Neural cell (in vitro differentiated cells): ENCODE measurements at regions not wholly inside any gene's neighbourhood (a gene's known extent, or its start where the extent isn't known, plus 50 kb on each side); places are given as distances from the start of the nearest gene placed in this dataset.

Source experiments
- H2AFZ ChIP-seq: fragments of 200-600, 300-800 bp; sonication (generic), shearing (Covaris generic); 2 replicates; pipeline ENCODE4 v1.6.0; 2014; ENCODE audit warnings: low read depth, mild to moderate bottlenecking, antibody characterized with exemption, low read length, moderate library complexity
- H3F3A ChIP-seq: fragments of 200-600 bp; shearing (Covaris generic); 2 replicates; pipeline ENCODE4 v1.6.1; 2016; ENCODE audit warnings: mild to moderate bottlenecking, moderate library complexity, mixed read lengths, antibody characterized with exemption, low read length; ENCODE audit not compliant: insufficient read depth, poor library complexity, severe bottlenecking
- H3K27ac ChIP-seq: fragments of 200-600, 300-800 bp; sonication (generic), shearing (Covaris generic); 2 replicates; pipeline ENCODE4 v1.5.1; 2014; ENCODE audit warnings: mild to moderate bottlenecking, low read length, moderate library complexity
- H3K27me3 ChIP-seq: fragments of 300-800, 200-600 bp; sonication (generic), shearing (Covaris generic); 2 replicates; pipeline ENCODE4 v1.6.0; 2014; ENCODE audit warnings: mild to moderate bottlenecking, low read depth, low read length, moderate library complexity; ENCODE audit not compliant: insufficient read depth
- H3K36me3 ChIP-seq: fragments of 300-800, 200-600 bp; sonication (generic), shearing (Covaris generic); 2 replicates; pipeline ENCODE4 v1.5.1; 2014; ENCODE audit warnings: mild to moderate bottlenecking, antibody characterized with exemption, low read length, moderate library complexity; ENCODE audit not compliant: insufficient read depth
- H3K4me2 ChIP-seq: fragments of 300-800, 200-600 bp; sonication (generic), shearing (Covaris generic); 2 replicates; pipeline ENCODE4 v1.6.0; 2014; ENCODE audit warnings: mild to moderate bottlenecking, low read length
- H3K4me3 ChIP-seq: fragments of 300-800, 200-600 bp; sonication (generic), shearing (Covaris generic); 2 replicates; pipeline ENCODE4 v1.5.1; 2014; ENCODE audit warnings: mild to moderate bottlenecking, low read length, moderate library complexity
- H3K79me2 ChIP-seq: fragments of 200-600 bp; shearing (Covaris generic); replicated peaks from 2 replicates; pipeline ENCODE4 v1.6.0; 2014; ENCODE audit warnings: mild to moderate bottlenecking, low read length, moderate library complexity; ENCODE audit not compliant: insufficient read depth
- H3K9ac ChIP-seq: fragments of 300-800, 200-600 bp; sonication (generic), shearing (Covaris generic); 2 replicates; pipeline ENCODE4 v1.6.1; 2016; ENCODE audit warnings: mild to moderate bottlenecking, low read length, mixed read lengths
- H3K9me2 ChIP-seq: fragments of 200-600 bp; shearing (Covaris generic); 2 replicates; pipeline ENCODE4 v1.6.1; 2016; ENCODE audit warnings: mild to moderate bottlenecking, low read length, mixed read lengths; ENCODE audit not compliant: insufficient read depth
- H3K9me3 ChIP-seq: fragments of 200-600, 300-800 bp; sonication (generic), shearing (Covaris generic); 2 replicates; pipeline ENCODE4 v1.6.1; 2016; ENCODE audit warnings: mild to moderate bottlenecking, mixed run types, low read length, moderate library complexity, mixed read lengths
- H4K20me1 ChIP-seq: fragments of 200-600 bp; shearing (Covaris generic); 2 replicates; pipeline ENCODE4 v1.6.1; 2016; ENCODE audit warnings: mild to moderate bottlenecking, mixed run types; ENCODE audit not compliant: insufficient read depth
- CTCF ChIP-seq: fragments of 450-650 bp; IDR thresholded peaks from 2 replicates; pipeline ENCODE4 v1.5.1; 2014; ENCODE audit warnings: antibody characterized with exemption, mild to moderate bottlenecking, moderate library complexity; ENCODE audit not compliant: poor library complexity, severe bottlenecking
- EP300 ChIP-seq: fragments of 450-650 bp; conservative IDR thresholded peaks from 2 replicates; pipeline ENCODE4 v1.6.1; 2014; ENCODE audit warnings: antibody characterized with exemption, mild to moderate bottlenecking, moderate library complexity; ENCODE audit not compliant: poor library complexity, severe bottlenecking
- EZH2 ChIP-seq: fragments of 200-600, 300-800 bp; shearing (Covaris generic), sonication (generic); IDR thresholded peaks from 2 replicates; pipeline ENCODE4 v1.6.1; 2014; ENCODE audit warnings: antibody characterized with exemption, low read length, borderline replicate concordance, mild to moderate bottlenecking; ENCODE audit not compliant: insufficient read depth, poor library complexity, severe bottlenecking
- MXI1 ChIP-seq: fragments of 450-650 bp; conservative IDR thresholded peaks from 2 replicates; pipeline ENCODE4 v1.6.1; 2014; ENCODE audit warnings: antibody characterized with exemption, mild to moderate bottlenecking; ENCODE audit not compliant: poor library complexity, severe bottlenecking
- POLR2AphosphoS5 ChIP-seq: IDR thresholded peaks from 2 replicates; pipeline ENCODE4 v1.6.1; 2012
- RAD21 ChIP-seq: fragments of 450-650 bp; conservative IDR thresholded peaks from 2 replicates; pipeline ENCODE4 v1.6.1; 2014; ENCODE audit warnings: antibody characterized with exemption, mild to moderate bottlenecking, moderate library complexity
- SMC3 ChIP-seq: fragments of 450-650 bp; conservative IDR thresholded peaks from 2 replicates; pipeline ENCODE4 v1.6.1; 2014; ENCODE audit warnings: antibody characterized with exemption, mild to moderate bottlenecking, moderate library complexity; ENCODE audit not compliant: poor library complexity
- TAF1 ChIP-seq: IDR thresholded peaks from 2 replicates; pipeline ENCODE4 v1.6.1; 2012; ENCODE audit warnings: low read depth
- TF ChIP-seq, protein P1 (sequence below): IDR thresholded peaks from 2 replicates; pipeline ENCODE4 v1.6.1; 2012; ENCODE audit warnings: borderline replicate concordance

GRCh38 chr13:64255988-64256387 lies 2840.3 kb upstream of the PCDH20 start:
- Histone ChIP-seq H2AFZ (no peak overlapping the region), H3K9me2 (no peaks in the 10 kb centered on the region), H3K36me3 (no peaks in the 10 kb centered on the region), H3K4me3 (no peak overlapping the region), H3K9me3 (no peaks in the 10 kb centered on the region), H3K4me2 (no peak overlapping the region), H3F3A (no peaks in the 10 kb centered on the region), H3K79me2 (no peaks in the 10 kb centered on the region), H3K9ac (no peak overlapping the region), H4K20me1 (no peaks in the 10 kb centered on the region), H3K27me3 (no peaks in the 10 kb centered on the region), H3K27ac (no peak overlapping the region)
- no peak for TF ChIP-seq RAD21
- TF ChIP-seq EP300, result no peak
- no peak for TF ChIP-seq MXI1
- TF ChIP-seq TAF1, result no peak
- TF ChIP-seq EZH2, result no peak
- TF ChIP-seq SMC3, result no peak
- no peak for TF ChIP-seq CTCF
- TF ChIP-seq, protein P1, sequence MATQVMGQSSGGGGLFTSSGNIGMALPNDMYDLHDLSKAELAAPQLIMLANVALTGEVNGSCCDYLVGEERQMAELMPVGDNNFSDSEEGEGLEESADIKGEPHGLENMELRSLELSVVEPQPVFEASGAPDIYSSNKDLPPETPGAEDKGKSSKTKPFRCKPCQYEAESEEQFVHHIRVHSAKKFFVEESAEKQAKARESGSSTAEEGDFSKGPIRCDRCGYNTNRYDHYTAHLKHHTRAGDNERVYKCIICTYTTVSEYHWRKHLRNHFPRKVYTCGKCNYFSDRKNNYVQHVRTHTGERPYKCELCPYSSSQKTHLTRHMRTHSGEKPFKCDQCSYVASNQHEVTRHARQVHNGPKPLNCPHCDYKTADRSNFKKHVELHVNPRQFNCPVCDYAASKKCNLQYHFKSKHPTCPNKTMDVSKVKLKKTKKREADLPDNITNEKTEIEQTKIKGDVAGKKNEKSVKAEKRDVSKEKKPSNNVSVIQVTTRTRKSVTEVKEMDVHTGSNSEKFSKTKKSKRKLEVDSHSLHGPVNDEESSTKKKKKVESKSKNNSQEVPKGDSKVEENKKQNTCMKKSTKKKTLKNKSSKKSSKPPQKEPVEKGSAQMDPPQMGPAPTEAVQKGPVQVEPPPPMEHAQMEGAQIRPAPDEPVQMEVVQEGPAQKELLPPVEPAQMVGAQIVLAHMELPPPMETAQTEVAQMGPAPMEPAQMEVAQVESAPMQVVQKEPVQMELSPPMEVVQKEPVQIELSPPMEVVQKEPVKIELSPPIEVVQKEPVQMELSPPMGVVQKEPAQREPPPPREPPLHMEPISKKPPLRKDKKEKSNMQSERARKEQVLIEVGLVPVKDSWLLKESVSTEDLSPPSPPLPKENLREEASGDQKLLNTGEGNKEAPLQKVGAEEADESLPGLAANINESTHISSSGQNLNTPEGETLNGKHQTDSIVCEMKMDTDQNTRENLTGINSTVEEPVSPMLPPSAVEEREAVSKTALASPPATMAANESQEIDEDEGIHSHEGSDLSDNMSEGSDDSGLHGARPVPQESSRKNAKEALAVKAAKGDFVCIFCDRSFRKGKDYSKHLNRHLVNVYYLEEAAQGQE, result no peak
- no peak for TF ChIP-seq POLR2AphosphoS5

DNA sequence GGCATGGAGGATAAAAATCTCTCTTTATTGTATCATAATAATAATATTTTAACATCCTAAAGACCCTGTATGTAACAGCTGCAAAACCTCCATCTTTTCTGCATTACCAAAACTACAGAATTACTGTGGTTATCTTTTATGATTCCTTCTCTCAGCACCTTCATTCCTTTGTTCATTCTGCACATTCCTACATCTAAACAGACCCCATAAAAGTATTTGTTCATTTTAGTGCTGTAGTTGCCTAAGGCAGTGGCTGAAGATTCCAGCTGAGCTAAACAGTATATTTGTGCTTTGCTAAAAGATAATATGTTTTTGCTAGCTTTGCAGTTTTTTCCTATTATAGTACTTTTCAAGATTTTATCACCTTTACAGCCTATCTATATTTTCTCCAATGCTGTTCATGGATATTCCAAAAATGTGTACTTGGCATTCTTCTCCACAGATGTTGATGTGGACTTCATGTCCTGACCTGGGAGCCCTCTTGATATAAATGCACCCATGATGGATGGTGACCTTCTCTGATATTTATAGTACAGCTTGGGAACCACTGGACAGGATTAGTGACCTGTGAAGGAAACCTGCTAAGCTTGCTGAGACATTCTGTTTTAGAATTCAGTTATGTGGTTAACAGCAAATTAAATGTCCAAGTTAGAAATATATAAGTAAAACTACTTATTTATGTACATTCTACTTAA lies 2832.9 kb upstream of the PCDH20 start:
- Histone ChIP-seq H4K20me1 (no peaks in the 10 kb centered on the region), H3K27me3 (no peaks in the 10 kb centered on the region), H3K9ac (no peak overlapping the region), H3K4me2 (no peak overlapping the region), H3K4me3 (no peak overlapping the region), H3K36me3 (no peaks in the 10 kb centered on the region), H3K9me2 (no peaks in the 10 kb centered on the region), H3K79me2 (no peaks in the 10 kb centered on the region), H3K9me3 (no peaks in the 10 kb centered on the region), H3K27ac (no peak overlapping the region), H2AFZ (no peak overlapping the region), H3F3A (no peaks in the 10 kb centered on the region)
- TF ChIP-seq TAF1, result no peak
- TF ChIP-seq SMC3, result no peak
- TF ChIP-seq CTCF, result no peak
- TF ChIP-seq MXI1, result no peak
- TF ChIP-seq EP300, result no peak
- no peak for TF ChIP-seq POLR2AphosphoS5
- no peak for TF ChIP-seq RAD21
- TF ChIP-seq, protein P1, result no peak
- no peak for TF ChIP-seq EZH2
